SK-N-MC (cell line): ENCODE measurements at regions not wholly inside any gene's neighbourhood (a gene's known extent, or its start where the extent isn't known, plus 50 kb on each side); places are given as distances from the start of the nearest gene placed in this dataset.

Experiments
- DNase-seq: peaks from one replicate; pipeline ENCODE4 v3.0.0-alpha.2; 2011; ENCODE audit warnings: low read depth, low spot score
- H3K27ac ChIP-seq: fragments of 200-600 bp; sonication (generic); 2 replicates; pipeline ENCODE4 v1.5.1; 2016; ENCODE audit warnings: mixed run types
- H3K36me3 ChIP-seq: fragments of 200-600 bp; sonication (generic); 2 replicates; pipeline ENCODE4 v1.6.1; 2017; ENCODE audit warnings: antibody characterized with exemption, low read length, mixed read lengths; ENCODE audit not compliant: insufficient read depth
- H3K4me3 ChIP-seq: fragments of 200-600 bp; sonication (generic); 2 replicates; pipeline ENCODE4 v1.5.1; 2016
- H3K9ac ChIP-seq: fragments of 200-600 bp; sonication (generic); 2 replicates; pipeline ENCODE4 v1.8.0; 2017; ENCODE audit warnings: mixed run types, mixed read lengths; ENCODE audit not compliant: insufficient read length
- H3K9me3 ChIP-seq: fragments of 200-600 bp; sonication (generic); 2 replicates; pipeline ENCODE4 v1.6.1; 2017; ENCODE audit warnings: low read depth, mild to moderate bottlenecking, antibody characterized with exemption, low read length, moderate library complexity, mixed read lengths
- EZH2 ChIP-seq: fragments of 200-600 bp; sonication (generic); IDR thresholded peaks from one replicate; pipeline ENCODE4 v1.6.1; 2017; ENCODE audit warnings: antibody characterized with exemption
- FOXP2 ChIP-seq: optimal IDR thresholded peaks from 2 replicates; pipeline ENCODE3; 2011; ENCODE audit warnings: mild to moderate bottlenecking, moderate library complexity; ENCODE audit not compliant: insufficient read depth; ENCODE audit errors: extremely low read length, control extremely low read depth
- POLR2AphosphoS5 ChIP-seq: IDR thresholded peaks from 2 replicates; pipeline ENCODE4 v1.6.1; 2012; ENCODE audit warnings: mild to moderate bottlenecking, low read depth, low read length, borderline replicate concordance

GRCh38 chr12:114986178-114986714 lies 302.3 kb upstream of the TBX3 start:
- no peak overlapping the region for H3K4me3 ChIP-seq
- H3K9ac ChIP-seq: no peak overlapping the region
- DNase-seq: no peak
- H3K9me3 ChIP-seq: no peaks in the 10 kb centered on the region
- no peaks in the 10 kb centered on the region for H3K36me3 ChIP-seq
- H3K27ac ChIP-seq: no peak overlapping the region
- no peak for TF ChIP-seq FOXP2
- no peak for TF ChIP-seq EZH2
- no peak for TF ChIP-seq POLR2AphosphoS5

GRCh38 chr12:114984634-114985061 lies 300.7 kb upstream of the TBX3 start:
- Histone ChIP-seq H3K36me3 (no peaks in the 10 kb centered on the region), H3K27ac (no peak overlapping the region), H3K9ac (no peak overlapping the region), H3K9me3 (no peaks in the 10 kb centered on the region), H3K4me3 (no peak overlapping the region)
- TF ChIP-seq EZH2: no peak
- no peak for TF ChIP-seq POLR2AphosphoS5
- TF ChIP-seq FOXP2: no peak
- DNase-seq: no peak

- H3K36me3 ChIP-seq: no peaks in the 10 kb centered on the region
- no peak for DNase-seq
- no peak for TF ChIP-seq POLR2AphosphoS5
- TF ChIP-seq FOXP2: no peak
- no peak for TF ChIP-seq EZH2
Observed at GRCh38 chr12:114982760-114983159, 298.8 kb upstream of the TBX3 start.

GRCh38 chr12:114981036-114981435 lies 297.1 kb upstream of the TBX3 start:
- H3K4me3 ChIP-seq: no peak overlapping the region
- no peaks in the 10 kb centered on the region for H3K36me3 ChIP-seq
- no peak for DNase-seq
- TF ChIP-seq POLR2AphosphoS5: no peak
- no peak for TF ChIP-seq FOXP2
- TF ChIP-seq EZH2: no peak
- H3K9me3 ChIP-seq: no peaks in the 10 kb centered on the region
- no peak overlapping the region for H3K27ac ChIP-seq
- no peak overlapping the region for H3K9ac ChIP-seq

More at GRCh38 chr12:114982760-114983159, 298.8 kb upstream of the TBX3 start:
- no peak overlapping the region for H3K9ac ChIP-seq
- H3K4me3 ChIP-seq: no peak overlapping the region
- no peak overlapping the region for H3K27ac ChIP-seq
- no peaks in the 10 kb centered on the region for H3K9me3 ChIP-seq

- no peak for DNase-seq
- no peak overlapping the region for H3K9ac ChIP-seq
- no peak overlapping the region for H3K4me3 ChIP-seq
- H3K36me3 ChIP-seq: no peaks in the 10 kb centered on the region
- TF ChIP-seq EZH2 (no peak), FOXP2 (no peak), POLR2AphosphoS5 (no peak)
- no peak overlapping the region for H3K27ac ChIP-seq
- no peaks in the 10 kb centered on the region for H3K9me3 ChIP-seq
Observed at GRCh38 chr12:114976959-114977358, 293.0 kb upstream of the TBX3 start.

- no peaks in the 10 kb centered on the region for H3K36me3 ChIP-seq
- DNase-seq: no peak
- no peak overlapping the region for H3K9ac ChIP-seq
- no peak for TF ChIP-seq POLR2AphosphoS5
- no peak for TF ChIP-seq FOXP2
- no peak for TF ChIP-seq EZH2
- no peak overlapping the region for H3K27ac ChIP-seq
- no peaks in the 10 kb centered on the region for H3K9me3 ChIP-seq
- H3K4me3 ChIP-seq: no peak overlapping the region
Observed at GRCh38 chr12:114976372-114976771, 292.4 kb upstream of the TBX3 start.

- H3K36me3 ChIP-seq: no peaks in the 10 kb centered on the region
- H3K9ac ChIP-seq: no peak overlapping the region
- no peak for DNase-seq
- no peak for TF ChIP-seq POLR2AphosphoS5
- TF ChIP-seq EZH2: no peak
- TF ChIP-seq FOXP2: no peak
- no peak overlapping the region for H3K27ac ChIP-seq
- no peak overlapping the region for H3K4me3 ChIP-seq
- H3K9me3 ChIP-seq: no peaks in the 10 kb centered on the region
Observed at GRCh38 chr12:114975640-114976310, 291.8 kb upstream of the TBX3 start.

GRCh38 chr12:114974826-114975639 lies 291.1 kb upstream of the TBX3 start:
- DNase-seq: no peak
- no peak overlapping the region for H3K9ac ChIP-seq
- no peaks in the 10 kb centered on the region for H3K36me3 ChIP-seq
- no peak overlapping the region for H3K27ac ChIP-seq
- H3K9me3 ChIP-seq: no peaks in the 10 kb centered on the region
- no peak overlapping the region for H3K4me3 ChIP-seq
- TF ChIP-seq FOXP2: no peak
- no peak for TF ChIP-seq EZH2
- TF ChIP-seq POLR2AphosphoS5: no peak
